Natural killer cell (primary cell): ENCODE measurements at regions not wholly inside any gene's neighbourhood (a gene's known extent, or its start where the extent isn't known, plus 50 kb on each side); places are given as distances from the start of the nearest gene placed in this dataset.

ENCODE experiments used
- ATAC-seq, 3 donors: fragments of 150-1000 bp in 2 of 3; fragments of 200-7000 bp in 1 of 3; cut with Tn5 transposase; 1 replicate in 1 of 3; 2 replicates in 2 of 3; pipeline ENCODE4 v1.10.0; 2021; ENCODE audit warnings: mild to moderate bottlenecking in 2 of 3, moderate library complexity in 2 of 3
- DNase-seq, 2 donors: peaks; one replicate each; pipeline versions ENCODE4 v3.0.0 to v3.0.0-alpha.2; 2013 to 2021; ENCODE audit warnings: mixed read lengths in 1 of 2
- H3K27ac ChIP-seq: one replicate; pipeline ENCODE4 v1.5.1; 2013; ENCODE audit warnings: mild to moderate bottlenecking, low read length
- H3K27me3 ChIP-seq: one replicate; pipeline ENCODE4 v1.6.1; 2013; ENCODE audit warnings: low read length; ENCODE audit not compliant: control insufficient read depth, insufficient read depth
- H3K36me3 ChIP-seq: one replicate; pipeline ENCODE4 v1.6.1; 2013; ENCODE audit warnings: low read length; ENCODE audit not compliant: control insufficient read depth, insufficient read depth
- H3K4me1 ChIP-seq: one replicate; pipeline ENCODE4 v1.6.1; 2013; ENCODE audit warnings: low read length; ENCODE audit not compliant: control insufficient read depth, insufficient read depth
- H3K4me3 ChIP-seq: one replicate; pipeline ENCODE4 v1.5.1; 2013; ENCODE audit warnings: low read length
- H3K9me3 ChIP-seq: one replicate; pipeline ENCODE4 v1.6.1; 2013; ENCODE audit warnings: low read length; ENCODE audit not compliant: control insufficient read depth, insufficient read depth
- H3K27ac Mint-ChIP-seq, 2 donors: one replicate each; pipeline ENCODE4 v1.8.0; 2022; ENCODE audit warnings: mild to moderate bottlenecking in 2 of 2, mixed read lengths in 2 of 2, moderate library complexity in 1 of 2
- H3K27me3 Mint-ChIP-seq, 2 donors: one replicate each; pipeline ENCODE4 v1.8.0; 2022; ENCODE audit warnings: low read depth in 2 of 2, mixed read lengths in 2 of 2
- H3K36me3 Mint-ChIP-seq: one replicate; pipeline ENCODE4 v1.8.0; 2022; ENCODE audit warnings: mixed read lengths
- H3K4me1 Mint-ChIP-seq, 2 donors: one replicate each; pipeline ENCODE4 v1.8.0; 2022; ENCODE audit warnings: mixed read lengths in 2 of 2
- H3K4me3 Mint-ChIP-seq: one replicate; pipeline ENCODE4 v1.8.0; 2022; ENCODE audit warnings: mild to moderate bottlenecking, moderate library complexity, mixed read lengths
- H3K9me3 Mint-ChIP-seq, 2 donors: one replicate each; pipeline ENCODE4 v1.8.0; 2022; ENCODE audit warnings: mixed read lengths in 2 of 2
- CTCF ChIP-seq: fragments of 200-600 bp; IDR thresholded peaks from one replicate; pipeline ENCODE4 v1.8.0; 2022; ENCODE audit warnings: antibody characterized with exemption
- WGBS: methylation state at CpG from one replicate; pipeline ENCODE4 v1.1.7; 2013; ENCODE audit warnings: missing lambda C conversion rate; ENCODE audit not compliant: insufficient coverage; 5-methylcytosine and 5-hydroxymethylcytosine counted together
- intact Hi-C: fragments of 100-400 bp; cut with micrococcal nuclease; formaldehyde crosslinking; loops from one replicate; pipeline ENCODE4 v1.14.2; 2022

GRCh38 chr7:80991654-80992053 lies 72.8 kb upstream of the SEMA3C start:
- intact Hi-C loops: no loop called here
- Histone ChIP-seq H3K4me3 (no peak overlapping the region), H3K27ac (no peak overlapping the region), H3K36me3 (no peaks in the 10 kb centered on the region), H3K9me3 (no peaks in the 10 kb centered on the region), H3K4me1 (no peaks in the 10 kb centered on the region), H3K27me3 (no peaks in the 10 kb centered on the region)
- Mint-ChIP-seq H3K4me1 (no peaks in the 10 kb centered on the region), H3K9me3 (peaks cover 5 to 8% of the 10 kb centered on the region in 2 donors), H3K27me3 (no peaks in the 10 kb centered on the region), H3K36me3 (no peaks in the 10 kb centered on the region), H3K27ac (no peak overlapping the region), H3K4me3 (no peak overlapping the region)
- ATAC-seq: no peak
- DNase-seq: no peak
- TF ChIP-seq CTCF: no peak
- 91% methylated on average over 3 of the region's 5 CpGs for WGBS

DNA sequence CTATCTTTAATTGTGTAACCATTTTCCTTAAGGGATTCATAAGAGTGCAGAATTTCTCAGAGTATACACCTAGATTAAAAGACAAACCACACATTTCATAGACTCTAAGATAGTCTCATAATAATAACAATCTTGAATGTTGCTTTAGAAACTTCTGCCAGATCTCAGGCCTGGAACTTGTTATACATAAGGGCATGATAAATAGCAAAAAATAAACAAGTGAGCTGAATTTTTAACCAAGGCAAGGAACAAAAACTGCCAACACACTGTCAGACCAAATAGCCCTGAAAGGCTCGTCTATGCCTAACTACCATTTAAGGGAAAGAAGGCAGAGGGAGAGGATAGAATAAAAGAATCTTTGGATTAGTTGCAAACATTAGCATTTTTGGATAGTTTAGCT lies 65.8 kb upstream of the SEMA3C start:
- intact Hi-C loops: no loop called here
- Mint-ChIP-seq H3K4me3 (no peak overlapping the region), H3K4me1 (no peaks in the 10 kb centered on the region), H3K9me3 (peaks cover 3 to 7% of the 10 kb centered on the region in 2 donors), H3K36me3 (no peaks in the 10 kb centered on the region), H3K27me3 (no peaks in the 10 kb centered on the region), H3K27ac (no peak overlapping the region)
- H3K36me3 ChIP-seq: no peaks in the 10 kb centered on the region
- no peak overlapping the region for H3K27ac ChIP-seq
- no peak for ATAC-seq
- WGBS: 63% methylated on average over 1 of the region's 1 CpG
- TF ChIP-seq CTCF: no peak
- no peaks in the 10 kb centered on the region for H3K4me1 ChIP-seq
- no peaks in the 10 kb centered on the region for H3K9me3 ChIP-seq
- H3K27me3 ChIP-seq: no peaks in the 10 kb centered on the region
- no peak overlapping the region for H3K4me3 ChIP-seq
- no peak for DNase-seq

- Histone ChIP-seq H3K4me3 (no peak overlapping the region), H3K27ac (no peak overlapping the region), H3K27me3 (no peaks in the 10 kb centered on the region), H3K9me3 (no peaks in the 10 kb centered on the region), H3K4me1 (no peaks in the 10 kb centered on the region), H3K36me3 (no peaks in the 10 kb centered on the region)
- Mint-ChIP-seq H3K36me3 (no peaks in the 10 kb centered on the region), H3K4me1 (no peaks in the 10 kb centered on the region), H3K4me3 (no peak overlapping the region), H3K9me3 (peaks cover 5 to 6% of the 10 kb centered on the region in 2 donors), H3K27ac (no peak overlapping the region), H3K27me3 (no peaks in the 10 kb centered on the region)
- intact Hi-C loops: no loop called here
- ATAC-seq (no peak), DNase-seq (no peak)
- no peak for TF ChIP-seq CTCF
- WGBS: 83% methylated on average over 2 of the region's 3 CpGs
These were observed 62.6 kb upstream of the SEMA3C start for GRCh38 chr7:80981405-80981804.

- no peaks in the 10 kb centered on the region for H3K36me3 Mint-ChIP-seq
- no peaks in the 10 kb centered on the region for H3K4me1 Mint-ChIP-seq
- no peak overlapping the region for H3K27ac Mint-ChIP-seq
- Histone ChIP-seq H3K4me1 (no peaks in the 10 kb centered on the region), H3K27me3 (no peaks in the 10 kb centered on the region), H3K36me3 (no peaks in the 10 kb centered on the region), H3K27ac (no peak overlapping the region), H3K9me3 (no peaks in the 10 kb centered on the region), H3K4me3 (no peak overlapping the region)
- DNase-seq (no peak), ATAC-seq (no peak)
- H3K9me3 Mint-ChIP-seq: peaks cover 3 to 9% of the 10 kb centered on the region in 2 donors
- no peaks in the 10 kb centered on the region for H3K27me3 Mint-ChIP-seq
- no peak overlapping the region for H3K4me3 Mint-ChIP-seq
- no peak for TF ChIP-seq CTCF
- intact Hi-C loops: no loop called here
- 63% methylated on average over 1 of the region's 1 CpG for WGBS
These were observed 58.9 kb upstream of the SEMA3C start for GRCh38 chr7:80977751-80978150.
